COLO668 (cell line): ENCODE measurements at regions not wholly inside any gene's neighbourhood (a gene's known extent, or its start where the extent isn't known, plus 50 kb on each side); places are given as distances from the start of the nearest gene placed in this dataset.

Source experiments
- DNase-seq: peaks from one replicate; lab custom pipeline; 2025; ENCODE audit not compliant: unreplicated experiment; lab: John Stamatoyannopoulos, UW

DNA sequence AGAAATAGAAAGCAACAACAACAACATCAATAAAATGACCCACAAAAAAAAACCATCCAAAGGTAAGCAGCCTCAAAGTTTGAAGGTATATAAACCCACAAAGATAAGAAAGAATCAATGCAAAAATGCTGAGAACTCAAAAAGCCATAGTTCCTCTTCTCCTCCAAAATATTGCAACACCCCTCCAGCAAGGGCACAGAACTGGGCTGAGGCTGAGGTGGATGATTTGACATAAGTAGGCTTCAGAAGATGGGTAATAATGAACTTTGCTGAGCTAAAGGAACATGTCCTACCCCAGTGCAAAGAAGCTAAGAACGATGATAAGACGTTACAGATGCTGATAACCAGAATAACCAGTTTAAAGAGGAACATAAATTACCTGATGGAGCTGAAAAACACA lies 188.8 kb upstream of the BTBD3 start:
- no peak for DNase-seq

DNA sequence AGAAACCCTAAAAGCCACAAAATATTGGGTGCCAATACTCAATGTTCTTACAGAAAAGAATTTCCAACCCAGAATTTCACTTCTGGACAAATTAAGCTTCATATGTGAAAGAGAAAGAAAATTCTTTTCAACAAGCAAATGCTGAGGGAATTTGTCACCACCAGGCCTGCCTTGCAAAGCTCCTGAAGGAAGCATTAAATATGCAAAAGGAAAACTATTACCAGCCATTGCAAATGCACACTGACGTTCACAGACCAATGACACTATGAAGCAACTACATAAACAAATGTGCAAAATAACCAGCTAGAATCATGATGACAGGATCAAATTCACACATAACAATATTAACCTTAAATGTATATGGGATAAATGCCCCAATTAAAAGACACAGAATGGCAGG lies 187.9 kb upstream of the BTBD3 start:
- DNase-seq, result no peak

DNA sequence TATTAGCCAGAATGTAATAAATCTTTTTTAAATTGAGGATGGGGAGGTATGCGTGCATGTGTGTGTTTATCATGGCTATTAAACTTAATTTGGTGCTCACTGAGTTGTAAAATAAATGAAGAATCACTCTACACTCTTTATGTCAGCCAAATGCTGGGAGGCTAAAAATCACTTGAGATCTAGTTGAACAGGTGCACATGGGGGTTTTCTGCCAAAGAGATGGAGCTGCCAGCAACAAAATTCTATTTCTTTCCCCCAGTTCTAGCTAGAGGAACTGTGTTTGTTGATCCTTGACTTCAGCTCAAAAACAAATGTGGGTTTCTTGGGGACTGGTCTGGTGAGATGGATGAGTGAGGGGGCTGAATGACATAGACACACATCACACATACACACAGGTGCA lies 183.3 kb upstream of the BTBD3 start:
- DNase-seq, result no peak

- no peak for DNase-seq
Observed at GRCh38 chr20:11738852-11739251, 178.8 kb upstream of the BTBD3 start.

DNA sequence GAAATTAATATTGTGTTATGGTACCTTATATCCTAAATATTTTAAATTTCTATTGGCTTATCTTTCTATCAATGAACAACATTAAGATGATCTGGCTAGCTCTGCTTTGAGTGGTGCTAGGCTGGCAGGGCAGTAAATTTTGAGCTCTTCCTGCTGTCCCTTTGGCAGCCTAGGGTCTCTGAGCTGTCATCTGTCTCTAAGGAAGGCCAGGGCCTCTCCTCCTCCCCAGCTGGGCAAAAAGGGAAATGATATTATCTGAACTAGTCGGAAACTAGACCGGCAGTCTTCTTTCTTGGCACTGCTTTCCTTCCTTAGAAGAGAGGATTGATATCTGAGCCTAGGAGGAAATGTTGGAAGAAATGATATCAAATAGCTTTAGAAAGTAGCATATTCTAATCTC lies 176.7 kb upstream of the BTBD3 start:
- DNase-seq, result no peak

DNA sequence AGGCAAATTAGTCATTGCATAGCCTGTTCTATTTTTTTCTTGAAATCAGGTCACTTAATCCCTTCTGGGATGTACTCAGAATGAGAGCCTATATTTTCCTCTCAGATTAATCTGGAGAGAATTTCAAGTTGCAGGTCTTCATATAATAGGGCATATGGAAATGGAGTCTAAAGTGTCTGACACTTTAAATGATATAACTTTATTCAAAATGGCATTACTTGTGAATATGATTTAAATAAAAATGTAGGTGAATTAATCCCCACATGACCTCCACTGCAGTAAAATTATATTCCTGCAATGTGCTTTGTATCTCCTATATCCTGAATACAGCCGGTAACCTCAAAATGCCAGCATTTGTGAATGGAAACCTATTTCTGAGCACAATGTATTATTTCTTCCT lies 172.5 kb upstream of the BTBD3 start:
- no peak for DNase-seq

- DNase-seq, result no peak
Observed at GRCh38 chr20:11748436-11748835, 169.3 kb upstream of the BTBD3 start.

DNA sequence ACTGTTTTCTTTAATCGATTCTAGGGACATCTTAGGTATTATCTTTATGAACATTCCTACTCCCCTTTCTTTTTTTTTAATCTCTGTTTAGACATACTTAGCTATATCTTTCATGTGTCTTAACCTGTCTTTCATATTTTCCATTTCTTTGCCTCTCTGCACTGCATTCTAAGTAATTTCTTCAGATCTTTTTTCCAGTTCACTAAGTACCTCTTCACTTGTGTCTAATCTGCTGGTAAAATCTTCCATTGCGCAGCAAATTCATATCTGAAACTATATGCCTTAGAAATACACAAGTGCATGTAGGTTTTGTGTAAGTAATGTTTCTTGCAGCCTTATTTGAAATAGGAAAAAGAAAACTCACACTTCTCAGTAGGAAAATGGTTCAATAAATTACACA lies 165.4 kb upstream of the BTBD3 start:
- no peak for DNase-seq

DNA sequence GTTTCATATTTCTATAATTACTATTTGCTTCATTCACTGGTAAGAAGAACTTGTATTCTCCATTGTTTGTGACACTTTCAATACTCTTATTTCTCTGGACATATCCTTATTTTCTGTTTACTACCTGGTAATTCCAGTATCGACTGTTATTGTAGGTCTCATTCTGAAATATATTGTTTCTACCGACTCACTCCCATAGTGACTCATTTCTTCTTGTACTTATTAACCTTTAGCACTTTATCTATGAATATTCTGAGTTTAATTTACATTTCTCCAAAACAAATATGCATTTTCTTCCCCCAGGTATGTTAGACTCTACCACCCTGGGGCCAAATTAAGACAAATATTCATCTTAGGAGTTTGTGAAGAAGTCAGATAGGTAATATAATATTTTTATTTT lies 164.5 kb upstream of the BTBD3 start:
- no peak for DNase-seq

DNA sequence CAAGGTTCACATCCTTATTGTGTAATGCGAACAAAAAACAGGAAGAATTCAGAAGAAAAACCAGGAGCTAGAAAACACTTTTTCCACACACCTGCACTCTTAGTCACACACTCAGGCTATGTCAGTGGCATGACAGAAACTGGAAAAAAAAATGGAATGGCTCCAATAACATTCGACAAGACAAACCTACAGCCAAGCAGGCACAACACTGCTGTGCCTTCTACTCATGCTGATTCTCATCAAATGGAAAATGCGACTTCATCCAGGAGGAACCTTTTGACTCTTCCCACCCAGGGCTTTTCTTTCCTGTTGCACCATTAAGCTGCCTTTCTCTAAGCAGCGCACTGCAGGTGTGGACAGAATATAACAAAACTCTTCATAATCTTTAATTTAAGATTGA lies 163.2 kb upstream of the BTBD3 start:
- no peak for DNase-seq

DNA sequence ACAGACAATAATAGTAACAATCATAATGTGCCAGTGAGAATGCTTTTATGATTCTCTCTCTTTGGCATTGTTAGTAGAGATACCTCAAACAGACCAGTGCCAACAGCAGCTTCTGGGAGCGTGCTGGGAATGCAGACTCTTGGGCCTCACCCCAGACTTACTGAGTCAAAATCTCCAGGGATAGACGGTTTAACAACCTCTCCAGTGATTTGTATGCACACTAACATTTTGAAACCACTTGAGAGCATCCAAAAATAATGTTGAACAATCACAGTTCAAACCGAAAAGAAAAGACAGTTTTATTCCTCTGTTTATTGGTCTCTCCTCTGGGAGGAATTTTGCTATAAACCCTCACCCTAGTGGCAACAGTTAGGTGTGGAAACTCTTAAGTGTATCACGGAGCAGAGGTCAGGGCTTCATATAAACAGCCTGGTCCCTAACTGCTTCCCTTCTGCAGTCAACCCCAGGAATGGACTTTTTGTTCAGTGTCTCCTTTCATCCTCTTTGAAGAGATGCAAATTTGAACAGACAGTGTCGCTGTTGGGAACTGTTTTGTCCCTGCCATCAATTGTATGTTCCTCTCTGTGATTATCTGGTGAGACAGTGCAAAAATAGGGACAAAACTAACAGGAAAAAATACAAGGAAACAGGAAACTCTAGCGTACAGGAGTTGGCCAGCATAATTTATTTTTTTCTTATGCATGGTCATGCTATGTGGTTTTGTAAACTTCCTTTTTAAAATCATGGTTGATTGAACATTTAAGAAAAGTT lies 162.4 kb upstream of the BTBD3 start:
- no peak for DNase-seq

DNA sequence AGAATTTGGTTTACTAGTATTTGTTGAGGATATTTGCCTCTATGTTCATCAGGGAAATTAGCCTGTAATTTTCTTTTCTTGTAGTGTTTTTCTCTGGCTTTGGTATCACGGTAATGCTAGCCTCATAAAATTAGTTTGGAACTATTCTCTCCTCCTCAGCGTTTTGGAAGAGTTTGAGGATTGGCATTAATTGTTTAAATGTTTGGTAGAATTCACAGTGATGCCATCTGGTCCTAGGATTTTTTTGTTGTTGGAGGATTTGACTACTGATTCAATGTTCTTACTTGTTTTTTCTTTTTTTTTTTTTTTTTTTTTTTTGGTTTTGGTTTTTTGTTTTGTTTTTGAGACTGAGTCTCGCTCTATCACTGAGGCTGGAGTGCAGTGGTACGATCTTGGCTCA lies 156.2 kb upstream of the BTBD3 start:
- DNase-seq, result no peak

DNA sequence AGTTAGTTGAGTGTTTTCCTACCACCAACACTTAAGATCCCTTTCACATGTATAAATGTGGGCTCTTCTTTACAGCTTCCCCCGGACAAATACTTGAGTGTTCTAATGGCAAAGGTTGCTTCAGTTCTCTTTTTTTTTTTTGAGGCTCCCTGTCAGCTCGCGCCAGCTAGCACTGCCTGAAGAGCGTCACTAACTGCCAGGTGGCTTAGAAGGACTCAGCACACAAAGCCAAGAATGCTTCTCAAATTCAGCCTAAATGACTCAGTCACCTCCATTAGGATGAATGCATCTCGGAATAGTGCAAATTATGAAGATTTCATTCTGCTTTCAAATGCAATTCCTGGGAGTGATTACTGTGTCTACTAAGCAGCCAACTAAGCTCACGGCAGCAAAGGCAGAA lies 150.7 kb upstream of the BTBD3 start:
- no peak for DNase-seq

- no peak for DNase-seq
Observed at GRCh38 chr20:11769825-11770224, 147.9 kb upstream of the BTBD3 start.

DNA sequence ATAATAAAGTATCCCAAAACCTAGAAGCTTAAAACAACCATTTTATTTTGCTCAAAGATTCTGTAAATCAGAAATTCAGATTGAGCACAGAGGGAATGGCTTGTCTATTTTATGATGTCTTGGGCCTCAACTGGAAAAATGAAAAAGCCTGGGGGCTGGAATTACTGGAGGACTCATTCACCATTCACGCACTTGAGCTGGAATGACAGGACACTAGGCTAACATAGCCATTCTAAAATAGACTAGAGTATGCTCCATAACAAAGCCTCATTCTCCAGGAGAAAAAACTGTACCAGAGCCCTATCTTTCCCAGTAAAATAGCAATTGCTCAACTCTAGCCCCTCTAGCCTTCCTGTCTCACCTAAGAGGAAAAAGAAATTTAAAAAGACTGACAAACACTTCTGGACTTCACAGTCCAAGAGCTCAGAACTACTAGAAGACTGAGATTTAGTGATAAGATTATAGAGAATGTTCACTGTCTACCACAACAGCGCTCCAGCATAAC lies 145.4 kb upstream of the BTBD3 start:
- no peak for DNase-seq

GRCh38 chr20:11776687-11777086 lies 141.0 kb upstream of the BTBD3 start:
- DNase-seq, result no peak

- no peak for DNase-seq
Observed at GRCh38 chr20:11777387-11778205, 140.1 kb upstream of the BTBD3 start.

- DNase-seq, result no peak
Observed at GRCh38 chr20:11778206-11778570, 139.5 kb upstream of the BTBD3 start.

GRCh38 chr20:11780765-11781369 lies 136.8 kb upstream of the BTBD3 start:
- DNase-seq, result no peak

DNA sequence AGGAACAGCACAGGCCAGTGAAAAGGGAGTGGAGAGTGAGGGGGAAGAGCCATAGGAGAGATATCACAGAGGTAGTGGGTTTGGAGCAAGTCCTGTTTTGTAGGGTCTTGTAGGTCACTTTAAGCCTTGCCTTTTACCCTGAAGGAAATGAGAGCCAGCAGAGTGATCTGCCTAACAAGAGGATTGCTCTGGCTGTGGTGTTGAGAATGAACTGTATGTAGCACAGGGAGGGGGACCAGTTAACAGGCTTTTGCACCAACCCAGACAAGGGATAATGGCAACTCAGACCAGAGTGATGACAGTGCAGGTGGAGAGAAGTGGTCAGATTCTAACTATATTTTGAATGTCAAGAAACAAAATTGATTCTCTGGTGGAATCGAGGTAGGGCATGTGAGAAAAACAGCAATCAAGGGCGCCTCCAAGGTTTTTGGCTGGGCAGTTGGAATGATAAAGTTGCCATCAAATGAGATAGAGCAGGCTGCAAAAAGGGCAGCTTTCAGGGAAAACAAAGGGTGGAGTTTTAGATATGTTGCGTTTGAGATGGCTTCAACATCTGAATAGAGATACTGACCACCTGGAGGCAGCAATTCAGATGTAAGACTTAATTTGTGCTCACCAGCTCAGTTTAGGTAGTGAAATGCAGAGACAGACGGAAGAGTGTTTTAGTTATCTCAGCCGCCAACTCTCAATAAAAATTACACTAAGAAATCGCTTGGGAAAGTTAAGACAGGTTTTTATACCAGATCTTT lies 134.4 kb upstream of the BTBD3 start:
- no peak for DNase-seq

DNA sequence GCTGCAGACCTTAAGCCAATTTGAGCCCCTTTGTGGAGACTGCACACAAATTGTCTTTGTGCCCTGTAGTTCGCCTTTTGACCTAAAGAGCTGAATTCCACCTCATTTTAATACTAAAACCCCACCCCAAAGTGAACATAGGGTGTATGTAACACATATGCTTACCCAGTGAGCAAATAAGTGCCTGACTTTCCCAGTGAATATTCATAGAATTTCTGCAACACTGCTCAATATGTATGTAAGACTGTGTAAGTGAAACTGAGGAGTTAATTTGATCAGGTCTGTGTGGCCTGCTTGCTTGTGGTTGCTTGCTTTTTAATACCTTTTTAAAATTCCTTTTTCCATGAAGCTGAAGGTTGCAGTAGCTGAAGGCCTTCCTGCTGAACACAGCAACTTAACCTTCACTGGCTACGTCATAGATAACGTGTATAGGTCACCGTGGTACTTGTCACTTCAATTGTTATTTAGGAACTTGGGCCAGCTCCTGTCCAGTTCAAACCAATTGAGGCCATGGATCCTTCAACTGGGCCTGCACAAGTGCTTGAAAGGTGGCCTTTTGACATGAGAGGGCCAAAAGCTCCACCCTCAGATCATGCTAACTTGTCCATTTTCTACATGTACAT lies 131.7 kb upstream of the BTBD3 start:
- DNase-seq, result no peak
